ENCODE measurements at regions not wholly inside any gene's neighbourhood (a gene's known extent, or its start where the extent isn't known, plus 50 kb on each side); places are given as distances from the start of the nearest gene placed in this dataset.

- TF ChIP-seq CTCF (conservative IDR thresholded peaks at IDR 0.05; ENCODE audit: low read length): no peak
- no peak for TF ChIP-seq EZH2phosphoT487 (IDR thresholded peaks at IDR 0.05; ENCODE audit: borderline replicate concordance, low read depth, low read length)
Measured at GRCh38 chr3:153897025-153897723, 224.0 kb upstream of the ARHGEF26 start.
